B cell (primary cell): ENCODE measurements at regions not wholly inside any gene's neighbourhood (a gene's known extent, or its start where the extent isn't known, plus 50 kb on each side); places are given as distances from the start of the nearest gene placed in this dataset.

Source experiments
- ATAC-seq: fragments of 200-7000 bp; cut with Tn5 transposase; one replicate; pipeline ENCODE4 v1.10.0; 2021; ENCODE audit warnings: low read depth, mild to moderate bottlenecking, moderate number of reproducible peaks, moderate library complexity
- CTCF ChIA-PET: fragments of 350-600 bp; sonication (Branson Sonifier 250); formaldehyde crosslinking; loops from one replicate; lab custom pipeline; 2021; ENCODE audit warnings: antibody characterized with exemption, inconsistent platforms; lab: Charles Lee
- POLR2A ChIA-PET: fragments of 350-600 bp; sonication (Branson Sonifier 250); formaldehyde crosslinking; loops from one replicate; lab custom pipeline; 2021; ENCODE audit warnings: antibody characterized with exemption; lab: Charles Lee
- DNase-seq: peaks from one replicate; pipeline ENCODE4 v3.0.0; 2013
- H2AFZ ChIP-seq: 2 replicates; pipeline ENCODE4 v1.6.1; 2012; ENCODE audit warnings: mild to moderate bottlenecking, low read depth, low read length; ENCODE audit not compliant: insufficient read depth, poor library complexity, severe bottlenecking
- H3K27ac ChIP-seq, 2 donors: 1 replicate in 1 of 2; 2 replicates in 1 of 2; pipeline ENCODE4 v1.5.1; 2012 to 2013; ENCODE audit warnings: low read length in 2 of 2, mild to moderate bottlenecking in 2 of 2, moderate library complexity in 1 of 2
- H3K27me3 ChIP-seq, 4 experiments: fragments of 200-600 bp in 1 of 4; sonication (generic) in 1 of 4; replicated peaks in 1 of 4; 1 replicate in 2 of 4; 2 replicates in 2 of 4; pipeline versions ENCODE4 v1.6.1 to v1.7.0; 2013 to 2016; ENCODE audit warnings: low read length in 3 of 4, mild to moderate bottlenecking in 2 of 4, mixed read lengths in 1 of 4, moderate library complexity in 1 of 4; ENCODE audit not compliant: insufficient read depth in 4 of 4, control insufficient read depth in 3 of 4; ENCODE audit errors: control extremely low read depth in 1 of 4
- H3K36me3 ChIP-seq, 2 experiments: replicated peaks in 1 of 2; 1 replicate in 1 of 2; 2 replicates in 1 of 2; pipeline versions ENCODE4 v1.6.1 to v1.7.1; 2013; ENCODE audit warnings: low read length in 1 of 2; ENCODE audit not compliant: insufficient read depth in 2 of 2, control insufficient read depth in 1 of 2; ENCODE audit errors: control extremely low read depth in 1 of 2, extremely low read depth in 1 of 2
- H3K4me1 ChIP-seq, 2 donors: fragments of 200-600 bp in 1 of 2; sonication (generic) in 1 of 2; 1 replicate in 1 of 2; 2 replicates in 1 of 2; pipeline versions ENCODE4 v1.5.1 to v1.6.1; 2013 to 2017; ENCODE audit warnings: low read length in 2 of 2; ENCODE audit not compliant: control insufficient read depth in 2 of 2, insufficient read depth in 2 of 2
- H3K4me2 ChIP-seq: replicated peaks from 2 replicates; pipeline ENCODE3; 2012; ENCODE audit warnings: mild to moderate bottlenecking, low read depth, low read length; ENCODE audit not compliant: poor library complexity, severe bottlenecking
- H3K4me3 ChIP-seq, 5 experiments: fragments of 200-600 bp in 1 of 5; sonication (generic) in 1 of 5; 1 replicate in 3 of 5; 2 replicates in 2 of 5; pipeline versions ENCODE4 v1.5.1 to v1.7.0; 2011 to 2016; ENCODE audit warnings: low read length in 4 of 5, mild to moderate bottlenecking in 4 of 5, low read depth in 2 of 5, control low read depth in 1 of 5, moderate library complexity in 1 of 5; ENCODE audit not compliant: insufficient read depth in 1 of 5; ENCODE audit errors: control extremely low read depth in 1 of 5, extremely low read depth in 1 of 5
- H3K79me2 ChIP-seq: fragments of 200-600 bp; sonication (generic); one replicate; pipeline ENCODE4 v1.6.0; 2016; ENCODE audit warnings: low read length; ENCODE audit not compliant: control insufficient read depth, insufficient read depth
- H3K9ac ChIP-seq: fragments of 200-600 bp; sonication (generic); 2 replicates; pipeline ENCODE4 v1.6.1; 2017; ENCODE audit warnings: mild to moderate bottlenecking, low read length, moderate library complexity
- H3K9me3 ChIP-seq, 3 donors: one replicate each; pipeline versions ENCODE4 v1.6.1 to v1.7.1; 2013; ENCODE audit warnings: low read length in 2 of 3; ENCODE audit not compliant: control insufficient read depth in 2 of 3, insufficient read depth in 1 of 3; ENCODE audit errors: control extremely low read depth in 1 of 3
- H4K20me1 ChIP-seq: 2 replicates; pipeline ENCODE4 v1.6.0; 2012; ENCODE audit warnings: mild to moderate bottlenecking, low read length; ENCODE audit not compliant: insufficient read depth, control insufficient read depth, poor library complexity, severe bottlenecking
- H3K27ac Mint-ChIP-seq: one replicate; pipeline ENCODE4 v1.8.0; 2021; ENCODE audit warnings: mixed read lengths
- H3K27me3 Mint-ChIP-seq: one replicate; pipeline ENCODE4 v1.8.0; 2021; ENCODE audit warnings: mixed read lengths
- H3K4me1 Mint-ChIP-seq: one replicate; pipeline ENCODE4 v1.8.0; 2021; ENCODE audit warnings: mixed read lengths
- H3K4me3 Mint-ChIP-seq: one replicate; pipeline ENCODE4 v1.8.0; 2021; ENCODE audit warnings: mixed read lengths
- H3K9me3 Mint-ChIP-seq: one replicate; pipeline ENCODE4 v1.8.0; 2022; ENCODE audit warnings: mixed read lengths; ENCODE audit not compliant: insufficient read depth
- CTCF ChIP-seq: fragments of 200-600 bp; IDR thresholded peaks from one replicate; pipeline ENCODE4 v1.8.0; 2022; ENCODE audit warnings: antibody characterized with exemption, mild to moderate bottlenecking
- EZH2 ChIP-seq: IDR thresholded peaks from 2 replicates; pipeline ENCODE4 v1.6.1; 2012; ENCODE audit warnings: borderline replicate concordance, low read depth, mild to moderate bottlenecking, moderate library complexity, low read length; ENCODE audit not compliant: insufficient read depth, poor library complexity, severe bottlenecking
- WGBS: methylation state at CpG from one replicate; pipeline ENCODE4 v1.1.5; 2013; ENCODE audit warnings: missing lambda C conversion rate; ENCODE audit not compliant: insufficient coverage; 5-methylcytosine and 5-hydroxymethylcytosine counted together
- intact Hi-C: fragments of 100-400 bp; cut with micrococcal nuclease; formaldehyde crosslinking; loops from one replicate; pipeline ENCODE4 v1.10.0; 2022

- TF ChIP-seq EZH2, result no peak
- TF ChIP-seq CTCF, result no peak
- no peak for ATAC-seq
- intact Hi-C loops, result no loop called here
Observed at GRCh38 chr13:73665261-73665660, 468.9 kb downstream of the KLF12 start.

GRCh38 chr13:73664851-73665250 is 469.4 kb downstream of the KLF12 start:
- ATAC-seq, result no peak
- ChIA-PET POLR2A (no interaction called here), CTCF (no interaction called here)
- no peaks in the 10 kb centered on the region for H3K36me3 ChIP-seq
- intact Hi-C loops, result no loop called here
- no peaks in the 10 kb centered on the region for H3K79me2 ChIP-seq
- H3K4me1 ChIP-seq, result no peaks in the 10 kb centered on the region
- TF ChIP-seq CTCF, result no peak
- TF ChIP-seq EZH2, result no peak
- Mint-ChIP-seq H3K4me3 (no peak overlapping the region), H3K9me3 (peaks cover 3% of the 10 kb centered on the region), H3K27ac (no peak overlapping the region), H3K27me3 (peaks cover 4% of the 10 kb centered on the region), H3K4me1 (no peaks in the 10 kb centered on the region)
- no peak overlapping the region for H3K4me3 ChIP-seq
- WGBS, result no CpG with 5 or more reads among the region's 4 CpGs
- no peak overlapping the region for H3K4me2 ChIP-seq
- H3K27me3 ChIP-seq, result no peaks in the 10 kb centered on the region
- H3K27ac ChIP-seq, result no peak overlapping the region
- peaks cover 0 to 10% (median 0%) of the 10 kb centered on the region in 3 donors for H3K9me3 ChIP-seq
- no peak for DNase-seq
- H3K9ac ChIP-seq, result no peak overlapping the region
- no peak overlapping the region for H2AFZ ChIP-seq
- no peaks in the 10 kb centered on the region for H4K20me1 ChIP-seq

More at GRCh38 chr13:73665261-73665660, 468.9 kb downstream of the KLF12 start:
- no peak overlapping the region for H3K4me2 ChIP-seq
- no peak overlapping the region for H2AFZ ChIP-seq
- H3K4me1 ChIP-seq, result no peaks in the 10 kb centered on the region
- H3K4me3 ChIP-seq, result no peak overlapping the region
- no peak overlapping the region for H3K4me3 Mint-ChIP-seq
- no peaks in the 10 kb centered on the region for H3K4me1 Mint-ChIP-seq
- no peaks in the 10 kb centered on the region for H3K27me3 ChIP-seq
- no peak overlapping the region for H3K9ac ChIP-seq
- WGBS, result no CpG with 5 or more reads among the region's 2 CpGs
- H3K9me3 ChIP-seq, result peaks cover 0 to 10% (median 0%) of the 10 kb centered on the region in 3 donors
- H3K27ac ChIP-seq, result no peak overlapping the region
- peaks cover 4% of the 10 kb centered on the region for H3K27me3 Mint-ChIP-seq
- H3K36me3 ChIP-seq, result no peaks in the 10 kb centered on the region
- H4K20me1 ChIP-seq, result no peaks in the 10 kb centered on the region
- no peaks in the 10 kb centered on the region for H3K79me2 ChIP-seq
- ChIA-PET POLR2A (no interaction called here), CTCF (no interaction called here)
- peaks cover 3% of the 10 kb centered on the region for H3K9me3 Mint-ChIP-seq
- H3K27ac Mint-ChIP-seq, result no peak overlapping the region
- DNase-seq, result no peak
